ENCODE measurements at regions not wholly inside any gene's neighbourhood (a gene's known extent, or its start where the extent isn't known, plus 50 kb on each side); places are given as distances from the start of the nearest gene placed in this dataset.

GRCh38 chr5:15080219-15080618 is 208.6 kb upstream of the ANKH start:
- DNase-seq, result no peak

DNA sequence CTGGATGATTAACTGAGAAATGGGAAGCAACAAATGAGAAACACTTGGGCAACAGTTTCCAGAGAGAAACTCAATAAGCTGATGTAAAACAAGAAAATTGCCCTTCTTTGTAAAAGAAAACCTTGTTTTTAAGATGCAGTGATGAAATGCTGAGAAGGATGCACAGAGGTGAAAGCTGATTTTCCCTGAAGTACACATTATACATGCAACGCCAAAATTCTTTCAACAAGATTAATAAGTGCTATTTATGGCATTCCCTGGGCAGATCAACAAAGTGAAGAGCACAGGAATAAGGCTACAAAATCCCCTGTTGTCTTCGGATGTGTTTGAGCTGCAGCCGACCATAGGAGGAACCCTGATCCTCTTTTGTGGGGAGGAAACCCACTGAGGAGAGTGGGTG is 208.0 kb upstream of the ANKH start:
- no peak for DNase-seq

- DNase-seq, result no peak
Observed at GRCh38 chr5:15074651-15075050, 203.1 kb upstream of the ANKH start.

- no peak for DNase-seq
Observed at GRCh38 chr5:15073453-15073852, 201.9 kb upstream of the ANKH start.

DNA sequence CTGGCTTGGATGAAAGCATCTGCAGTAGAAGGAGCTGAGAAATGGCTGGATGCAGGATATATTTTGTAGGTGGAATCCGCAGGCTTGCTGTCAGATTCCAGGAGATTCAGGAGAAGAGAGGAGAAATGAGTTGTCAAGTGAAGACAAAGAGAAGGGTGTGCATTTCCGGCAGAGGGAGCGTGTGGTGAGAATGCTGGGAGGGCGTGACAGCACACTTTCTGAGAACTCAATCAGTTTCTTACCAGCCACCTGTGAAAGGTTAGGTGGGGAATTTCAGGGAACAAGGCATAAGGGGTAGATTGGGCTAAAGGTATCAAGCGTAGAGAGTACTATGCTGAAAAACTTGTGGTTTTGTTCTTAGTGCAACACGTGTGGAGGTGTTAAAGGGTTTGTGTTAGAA is 199.3 kb upstream of the ANKH start:
- DNase-seq, result no peak

DNA sequence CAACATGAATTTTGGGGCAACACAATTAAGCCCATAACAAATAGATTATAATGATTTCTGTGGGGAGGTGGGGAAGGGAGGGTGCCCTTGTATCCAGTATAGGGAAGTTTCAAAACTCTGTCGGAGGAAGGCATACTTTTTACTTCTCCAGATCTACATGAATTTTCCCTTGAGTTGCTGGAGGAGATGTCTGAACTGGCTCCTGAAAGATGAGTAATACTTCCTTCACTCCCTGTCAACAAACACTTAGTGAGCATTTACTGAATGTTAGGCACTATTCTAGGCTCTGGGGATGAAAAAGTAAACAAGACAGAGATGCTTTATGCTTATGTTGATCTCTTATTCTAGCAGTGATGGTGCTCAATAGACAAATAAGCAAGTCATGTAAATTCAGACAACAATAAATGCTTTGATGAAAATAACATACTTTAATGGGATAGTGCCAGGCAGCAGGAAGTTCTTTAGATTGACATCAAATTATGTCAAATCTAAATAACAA is 197.9 kb upstream of the ANKH start:
- no peak for DNase-seq

- no peak for DNase-seq
Observed at GRCh38 chr5:15065091-15065490, 193.5 kb upstream of the ANKH start.

- DNase-seq, result no peak
Observed at GRCh38 chr5:15064396-15064795, 192.8 kb upstream of the ANKH start.

- DNase-seq, result no peak
Observed at GRCh38 chr5:15056988-15057592, 185.5 kb upstream of the ANKH start.

DNA sequence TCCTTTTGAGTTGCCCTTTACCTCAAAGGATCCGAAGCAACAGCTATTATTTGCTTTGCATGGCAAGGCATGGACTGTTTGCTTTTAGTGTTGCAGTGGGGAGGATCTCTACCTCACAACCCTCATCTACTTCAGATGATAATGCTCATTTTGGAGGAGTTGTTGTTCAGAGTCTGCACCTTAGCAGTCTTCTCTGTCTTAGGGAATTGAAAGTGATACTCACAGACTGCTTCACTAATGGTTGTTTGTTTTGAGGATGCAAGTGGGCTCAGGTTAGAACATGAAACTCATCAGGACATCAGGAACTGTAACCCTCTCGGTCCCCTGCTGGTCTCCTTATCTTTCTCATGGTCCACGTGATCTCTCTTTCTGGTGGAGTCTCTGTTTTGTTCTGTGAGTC is 172.9 kb upstream of the ANKH start:
- no peak for DNase-seq

- no peak for DNase-seq
Observed at GRCh38 chr5:15037247-15037908, 165.8 kb upstream of the ANKH start.

- no peak for DNase-seq
Observed at GRCh38 chr5:15034379-15034778, 162.8 kb upstream of the ANKH start.

DNA sequence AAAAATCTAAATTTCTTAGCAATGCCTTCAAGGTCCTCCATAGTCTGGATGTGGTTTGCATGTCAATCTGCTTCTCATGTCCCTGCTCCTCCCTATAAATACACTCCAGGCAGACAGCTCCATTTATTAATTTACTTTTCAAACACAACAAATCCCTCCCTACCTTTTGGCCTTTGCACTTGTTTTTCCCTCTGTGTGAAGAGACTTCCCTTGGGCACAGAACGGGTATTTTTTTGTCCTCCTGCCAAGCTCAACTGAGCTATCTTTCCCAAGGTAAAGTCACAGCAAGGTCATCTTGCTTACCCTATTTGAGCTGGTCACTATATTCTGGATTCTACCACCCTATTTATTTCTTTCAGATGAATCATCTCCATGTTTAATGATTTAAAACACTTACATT is 159.6 kb upstream of the ANKH start:
- no peak for DNase-seq

DNA sequence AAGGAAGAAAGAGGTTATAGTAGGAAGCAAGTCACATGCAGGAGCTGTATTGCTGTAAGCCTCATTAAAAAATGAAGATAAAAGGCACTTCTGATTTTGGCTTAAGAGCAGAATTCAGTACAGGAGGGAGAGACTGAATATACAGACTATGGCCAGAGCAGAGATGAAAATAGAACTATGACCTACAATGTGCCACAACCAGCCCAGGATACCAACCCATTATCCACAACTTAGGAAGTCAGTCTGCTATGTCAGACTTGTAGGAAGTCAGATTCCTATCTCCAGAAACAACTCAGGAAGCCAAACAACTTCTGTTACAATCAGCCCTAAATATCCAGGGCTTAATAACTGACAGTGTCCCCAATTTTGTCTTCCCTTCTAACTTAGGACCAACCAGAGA is 156.2 kb upstream of the ANKH start:
- DNase-seq, result no peak

- DNase-seq, result no peak
Observed at GRCh38 chr5:15026944-15027343, 155.4 kb upstream of the ANKH start.

DNA sequence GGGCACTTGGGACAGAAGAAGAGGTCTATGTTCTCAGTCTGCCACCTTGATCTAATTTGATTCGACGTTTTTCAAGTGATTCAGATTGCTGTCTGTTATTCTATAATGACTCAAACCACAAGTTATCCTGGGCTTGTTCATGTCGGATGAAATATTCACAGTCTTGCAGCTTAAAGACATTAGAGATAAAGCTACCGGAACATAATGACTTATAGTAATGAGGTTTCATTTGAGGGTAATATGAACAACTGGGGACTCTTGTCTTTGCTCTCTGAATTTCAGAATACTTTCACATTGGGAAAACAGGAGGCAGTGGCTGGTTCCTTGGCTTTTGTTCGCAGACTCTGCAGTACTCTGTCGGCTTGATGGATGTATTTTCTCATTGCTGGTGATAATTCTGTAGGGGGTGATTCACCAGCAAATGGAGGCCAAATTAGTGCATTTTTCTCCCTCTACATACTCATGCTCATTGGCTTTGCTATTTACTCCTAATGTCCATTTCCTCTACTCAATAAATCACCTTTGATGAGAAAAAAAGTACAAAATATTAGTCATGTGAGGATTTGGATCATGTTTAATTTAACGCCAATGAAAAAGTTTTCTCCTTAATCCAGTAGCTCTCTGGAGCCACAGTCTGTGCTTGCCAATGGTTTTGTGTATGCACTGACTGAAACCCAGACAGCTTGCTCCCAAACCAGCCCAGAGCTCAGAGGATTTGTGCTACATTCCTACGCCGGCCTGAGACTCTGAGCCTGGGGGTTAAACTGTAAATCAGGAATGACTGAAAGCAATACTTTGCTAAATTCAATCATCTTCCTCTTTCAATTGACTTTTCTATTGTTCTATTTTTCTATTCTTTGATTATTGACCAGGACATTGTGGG is 154.7 kb upstream of the ANKH start:
- DNase-seq, result no peak

DNA sequence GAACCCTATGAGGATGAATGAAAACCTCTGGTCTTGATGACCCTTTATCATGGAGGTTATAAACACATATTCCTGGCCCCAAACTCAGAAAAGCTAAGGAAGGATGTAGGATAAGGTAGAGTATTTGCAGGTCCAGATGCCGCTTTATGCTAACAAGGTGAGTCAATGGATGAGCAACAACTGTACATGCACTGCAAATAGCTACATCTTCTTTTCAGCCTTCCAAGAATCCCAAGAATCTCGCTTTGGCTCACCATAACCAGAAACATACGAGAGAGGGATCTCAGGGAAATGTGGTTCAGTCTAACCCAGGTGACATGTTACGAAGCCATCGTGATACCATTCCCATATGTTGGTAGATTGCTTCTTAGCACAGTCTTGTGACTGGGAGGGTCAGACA is 152.3 kb upstream of the ANKH start:
- no peak for DNase-seq

DNA sequence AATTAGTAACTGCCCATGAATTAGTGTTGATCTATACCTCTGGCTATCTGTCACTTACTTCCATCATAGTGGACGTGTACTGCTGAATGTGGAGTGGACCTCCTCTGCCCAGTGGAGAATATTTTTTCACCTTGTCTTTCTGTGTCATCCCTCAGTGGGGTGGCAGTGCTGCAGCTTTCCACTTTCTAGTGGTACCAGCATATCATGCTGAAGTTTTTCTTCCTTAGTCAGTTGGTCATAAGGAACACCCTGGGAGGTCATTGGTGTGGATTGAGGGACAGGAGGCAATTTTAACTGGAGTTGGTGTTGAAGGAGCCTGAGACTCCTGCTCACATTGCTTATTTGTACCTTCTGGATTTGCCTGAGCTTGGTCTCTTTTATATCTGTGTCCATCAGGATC is 151.7 kb upstream of the ANKH start:
- DNase-seq, result no peak

- no peak for DNase-seq
Observed at GRCh38 chr5:15021266-15022046, 149.9 kb upstream of the ANKH start.

DNA sequence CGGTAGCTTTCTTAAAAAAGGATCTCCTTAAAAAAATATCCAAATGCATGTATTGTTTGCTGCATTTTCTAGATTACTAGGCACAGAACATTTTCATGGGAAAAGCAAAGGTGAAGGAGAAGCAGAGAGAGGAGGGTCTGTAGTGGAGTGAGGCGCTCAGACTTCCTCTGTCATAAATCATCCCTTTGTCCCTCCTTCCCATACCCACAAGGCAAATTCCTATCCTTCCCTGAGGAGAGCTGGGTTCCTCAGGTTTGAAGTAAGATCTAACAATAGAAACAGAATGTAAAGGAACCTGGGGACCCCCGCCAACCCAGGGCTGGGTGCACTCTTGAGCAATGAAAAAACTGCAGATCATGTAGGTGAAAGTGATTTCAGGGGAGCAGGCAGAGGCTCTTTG is 149.2 kb upstream of the ANKH start:
- DNase-seq, result no peak

GRCh38 chr5:15014809-15015208 is 143.2 kb upstream of the ANKH start:
- no peak for DNase-seq

DNA sequence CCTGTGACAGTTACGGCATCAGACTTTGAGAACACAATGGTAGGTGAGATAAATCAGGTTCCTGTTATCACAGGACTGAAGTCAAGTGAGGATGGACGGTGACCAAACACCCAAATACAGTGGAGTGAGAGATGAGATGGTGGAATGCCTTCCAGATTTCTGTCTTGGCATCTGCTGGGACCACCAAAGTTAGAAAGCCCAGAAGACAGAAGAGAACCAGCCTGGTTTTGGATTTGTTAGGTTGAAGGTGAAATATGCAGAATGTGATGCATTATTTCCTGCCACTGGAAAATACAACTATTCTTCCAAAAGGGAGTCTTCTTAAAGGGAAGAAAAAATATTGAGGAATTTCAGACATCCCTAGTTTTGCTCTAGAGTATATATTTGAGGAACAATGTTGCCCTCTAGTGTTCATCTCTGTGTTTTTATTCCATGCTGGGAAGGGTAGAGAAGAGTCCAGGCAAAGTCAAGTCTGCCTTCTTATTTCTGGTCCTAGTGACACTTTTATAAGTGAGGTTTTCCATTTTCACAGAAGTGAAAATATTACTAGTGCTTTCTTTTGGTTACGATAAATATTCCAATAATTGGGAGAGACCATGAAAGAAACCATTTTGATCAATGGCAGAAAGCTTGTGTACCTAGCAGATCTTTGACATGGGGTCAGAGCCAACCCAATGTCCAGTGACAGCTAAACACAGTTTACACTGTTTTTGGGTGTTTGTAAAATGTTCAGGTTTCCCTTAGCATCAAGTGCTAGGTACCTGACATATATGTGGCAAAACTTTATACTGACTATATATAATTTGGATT is 142.3 kb upstream of the ANKH start:
- DNase-seq, result no peak
